Endothelial cell of umbilical vein (primary cell): ENCODE measurements at regions not wholly inside any gene's neighbourhood (a gene's known extent, or its start where the extent isn't known, plus 50 kb on each side); places are given as distances from the start of the nearest gene placed in this dataset.

ENCODE experiments used
- BruUV-seq: library from RNA; stranded (reverse); fragments of 400-500 nt; replicated peaks from 2 replicates; lab custom pipeline; 2021; lab: Mats Ljungman, UMichigan
- CTCF ChIA-PET: fragments of 300-600, 350-600 bp; sonication (Branson Sonifier 250); formaldehyde crosslinking; loops from one replicate; lab custom pipeline; 2021; ENCODE audit warnings: antibody characterized with exemption, inconsistent platforms; lab: Charles Lee
- POLR2A ChIA-PET: fragments of 300-600, 350-600 bp; sonication (Branson Sonifier 250); formaldehyde crosslinking; loops from one replicate; lab custom pipeline; 2021; ENCODE audit warnings: antibody characterized with exemption, inconsistent platforms; lab: Charles Lee
- DNase-seq: peaks from one replicate; pipeline ENCODE4 v3.0.0-alpha.2; 2011; ENCODE audit warnings: low read depth, low spot score
- FAIRE-seq: peaks from 2 replicates; lab custom pipeline; 2011; peaks lifted over from hg19 to GRCh38; lab: Jason Lieb, UNC
- H2AFZ ChIP-seq: 2 replicates; pipeline ENCODE4 v1.6.0; 2012; ENCODE audit warnings: low read depth, low read length, control low read depth, inconsistent platforms
- H3K27ac ChIP-seq: 2 replicates; pipeline ENCODE4 v1.5.1; 2011; ENCODE audit warnings: low read depth, mild to moderate bottlenecking, control low read depth, low read length, moderate library complexity; ENCODE audit not compliant: insufficient read depth
- H3K27me3 ChIP-seq, 2 experiments: 2 replicates each; pipeline versions ENCODE4 v1.6.0 to v1.6.1; 2011; ENCODE audit warnings: low read length in 2 of 2, mixed read lengths in 1 of 2; ENCODE audit not compliant: control insufficient read depth in 2 of 2, insufficient read depth in 2 of 2
- H3K36me3 ChIP-seq, 2 experiments: 2 replicates in 1 of 2; 3 replicates in 1 of 2; pipeline ENCODE4 v1.5.1; 2011; ENCODE audit warnings: low read length in 2 of 2, mild to moderate bottlenecking in 1 of 2, moderate library complexity in 1 of 2; ENCODE audit not compliant: control insufficient read depth in 2 of 2, insufficient read depth in 2 of 2; ENCODE audit errors: extremely low read depth in 1 of 2
- H3K4me1 ChIP-seq: 3 replicates; pipeline ENCODE4 v1.5.1; 2011; ENCODE audit warnings: mild to moderate bottlenecking, low read length; ENCODE audit not compliant: control insufficient read depth, insufficient read depth; ENCODE audit errors: extremely low read depth
- H3K4me2 ChIP-seq: 2 replicates; pipeline ENCODE4 v1.6.1; 2011; ENCODE audit warnings: low read length, control low read depth, mixed read lengths; ENCODE audit not compliant: insufficient read depth
- H3K4me3 ChIP-seq, 3 experiments: fragments of 200-600 bp in 1 of 3; sonication (generic), shearing (Covaris generic) in 1 of 3; replicated peaks in 1 of 3; 2 replicates each; pipeline ENCODE4 v1.5.1; 2011 to 2016; ENCODE audit warnings: control low read depth in 3 of 3, low read length in 3 of 3, mild to moderate bottlenecking in 2 of 3, inconsistent platforms in 1 of 3, low read depth in 1 of 3, moderate library complexity in 1 of 3; ENCODE audit not compliant: insufficient read depth in 1 of 3
- H3K79me2 ChIP-seq: 2 replicates; pipeline ENCODE4 v1.6.0; 2012; ENCODE audit warnings: low read length, inconsistent platforms; ENCODE audit not compliant: control insufficient read depth, insufficient read depth
- H3K9ac ChIP-seq: replicated peaks from 2 replicates; pipeline ENCODE3; 2011; ENCODE audit warnings: low read length, control low read depth; ENCODE audit not compliant: insufficient read depth; ENCODE audit errors: extremely low read depth
- H3K9me1 ChIP-seq: replicated peaks from 3 replicates; pipeline ENCODE4 v1.6.0; 2011; ENCODE audit warnings: mild to moderate bottlenecking, low read length; ENCODE audit not compliant: control insufficient read depth, insufficient read depth; ENCODE audit errors: extremely low read depth
- H3K9me3 ChIP-seq: replicated peaks from 2 replicates; pipeline ENCODE4 v1.5.1; 2012; ENCODE audit warnings: low read length, inconsistent platforms; ENCODE audit not compliant: control insufficient read depth, insufficient read depth
- H4K20me1 ChIP-seq: replicated peaks from 2 replicates; pipeline ENCODE3; 2011; ENCODE audit warnings: mild to moderate bottlenecking, low read length; ENCODE audit not compliant: control insufficient read depth, insufficient read depth; ENCODE audit errors: extremely low read depth
- CTCF ChIP-seq, 2 donors: IDR thresholded peaks; 1 replicate in 1 of 2; 2 replicates in 1 of 2; pipeline ENCODE4 v1.5.1; 2011; ENCODE audit warnings: low read length in 2 of 2, mild to moderate bottlenecking in 2 of 2, moderate library complexity in 2 of 2, control low read depth in 1 of 2, inconsistent platforms in 1 of 2, low read depth in 1 of 2; ENCODE audit not compliant: insufficient read depth in 1 of 2; ENCODE audit errors: extremely low read depth in 1 of 2
- EZH2 ChIP-seq: IDR thresholded peaks from 2 replicates; pipeline ENCODE4 v1.6.1; 2012; ENCODE audit warnings: borderline replicate concordance, low read depth, mild to moderate bottlenecking, moderate library complexity, low read length, inconsistent platforms; ENCODE audit not compliant: severe bottlenecking
- FOS ChIP-seq: IDR thresholded peaks from 2 replicates; pipeline ENCODE4 v1.6.1; 2011; ENCODE audit warnings: mild to moderate bottlenecking, low read length, moderate library complexity, borderline replicate concordance; ENCODE audit not compliant: insufficient read depth
- GATA2 ChIP-seq: IDR thresholded peaks from 2 replicates; pipeline ENCODE4 v1.7.0; 2011; ENCODE audit warnings: low read depth, mild to moderate bottlenecking, moderate library complexity, mixed read lengths, low read length; ENCODE audit not compliant: insufficient read length, insufficient read depth
- JUN ChIP-seq: IDR thresholded peaks from 2 replicates; pipeline ENCODE4 v1.6.1; 2011; ENCODE audit warnings: borderline replicate concordance, low read depth; ENCODE audit not compliant: insufficient read length, insufficient read depth
- MAX ChIP-seq: IDR thresholded peaks from 2 replicates; pipeline ENCODE4 v1.6.1; 2011; ENCODE audit not compliant: insufficient read depth, insufficient read length
- MYC ChIP-seq: IDR thresholded peaks from one replicate; pipeline ENCODE4 v1.6.1; 2011; ENCODE audit warnings: mild to moderate bottlenecking, low read depth, low read length
- POLR2A ChIP-seq: IDR thresholded peaks from 2 replicates; pipeline ENCODE4 v1.6.1; 2012; ENCODE audit warnings: low read depth, mild to moderate bottlenecking, control low read depth, low read length
- POLR2AphosphoS5 ChIP-seq: IDR thresholded peaks from 2 replicates; pipeline ENCODE4 v1.6.1; 2012; ENCODE audit warnings: low read depth, mild to moderate bottlenecking, control low read depth, low read length, moderate library complexity; ENCODE audit not compliant: insufficient read depth
- dilution Hi-C: fragments of 300-500 bp; cut with MboI; formaldehyde crosslinking; loops from one replicate; pipeline ENCODE4 v1.15.0; 2019; ENCODE audit warnings: low sequenced_read_pairs; ENCODE audit not compliant: extremely low pct_ligation_motif_present
- intact Hi-C: fragments of 100-400 bp; cut with micrococcal nuclease; formaldehyde crosslinking; loops from one replicate; pipeline ENCODE4 v1.10.0; 2022

GRCh38 chr14:89702876-89703200, 251.7 kb downstream of the EFCAB11 start:
- Histone ChIP-seq H3K27ac (no peak overlapping the region), H3K4me3 (no peak overlapping the region), H3K4me1 (peaks cover 3% of the 10 kb centered on the region), H3K9me3 (no peaks in the 10 kb centered on the region), H4K20me1 (no peaks in the 10 kb centered on the region), H3K27me3 (no peaks in the 10 kb centered on the region), H3K4me2 (no peak overlapping the region), H3K9ac (no peak overlapping the region), H3K79me2 (no peaks in the 10 kb centered on the region), H2AFZ (no peak overlapping the region), H3K9me1 (no peaks in the 10 kb centered on the region), H3K36me3 (no peaks in the 10 kb centered on the region)
- dilution Hi-C loops = no loop called here
- DNase-seq (no peak), FAIRE-seq (no peak)
- BruUV-seq = no TSS peak
- POLR2A ChIA-PET = no interaction called here
- no peak for TF ChIP-seq EZH2
- no peak for TF ChIP-seq CTCF (IDR thresholded peaks at IDR 0.05; ENCODE audit: extremely low read depth in 1 of 2, insufficient read depth in 1 of 2, low read depth in 1 of 2, low read length in 2 of 2)
- no peak for TF ChIP-seq GATA2
- no peak for TF ChIP-seq MAX
- TF ChIP-seq FOS = no peak
- TF ChIP-seq MYC = no peak
- no peak for TF ChIP-seq JUN
- no peak for TF ChIP-seq POLR2AphosphoS5
- TF ChIP-seq POLR2A = no peak
- CTCF ChIA-PET = interaction anchor here (0.6 to 1.1 kb wide), 2 partner anchors 152 to 236 kb away, joined by 3 read pairs; no protein-coding TSS in a partner anchor
- intact Hi-C loops = no loop called here
